Glutamatergic neuron (in vitro differentiated cells): ENCODE measurements at regions not wholly inside any gene's neighbourhood (a gene's known extent, or its start where the extent isn't known, plus 50 kb on each side); places are given as distances from the start of the nearest gene placed in this dataset.

Source experiments
- DNase-seq: peaks from one replicate; pipeline ENCODE4 v3.0.0; 2022
- H3K27ac Mint-ChIP-seq: one replicate; pipeline ENCODE4 v1.8.0; 2020; ENCODE audit warnings: mild to moderate bottlenecking, mixed read lengths, inconsistent platforms; ENCODE audit not compliant: unreplicated experiment
- H3K27me3 Mint-ChIP-seq: one replicate; pipeline ENCODE4 v1.8.0; 2020; ENCODE audit warnings: mild to moderate bottlenecking, moderate library complexity, mixed read lengths, inconsistent platforms; ENCODE audit not compliant: unreplicated experiment
- H3K36me3 Mint-ChIP-seq: one replicate; pipeline ENCODE4 v1.8.0; 2020; ENCODE audit warnings: mild to moderate bottlenecking, mixed read lengths, inconsistent platforms; ENCODE audit not compliant: unreplicated experiment
- H3K4me1 Mint-ChIP-seq: one replicate; pipeline ENCODE4 v1.8.0; 2020; ENCODE audit warnings: mild to moderate bottlenecking, low read depth, mixed read lengths, inconsistent platforms; ENCODE audit not compliant: unreplicated experiment
- H3K4me3 Mint-ChIP-seq: one replicate; pipeline ENCODE4 v1.8.0; 2020; ENCODE audit warnings: mild to moderate bottlenecking, mixed read lengths, inconsistent platforms; ENCODE audit not compliant: unreplicated experiment
- H3K9me3 Mint-ChIP-seq: one replicate; pipeline ENCODE4 v1.8.0; 2020; ENCODE audit warnings: mild to moderate bottlenecking, moderate library complexity, mixed read lengths, inconsistent platforms; ENCODE audit not compliant: unreplicated experiment
- TF ChIP-seq, protein P1 (sequence below): fragments of 200-600 bp; sonication (generic); IDR thresholded peaks from one replicate; pipeline ENCODE4 v1.5.0; 2021; ENCODE audit not compliant: partially characterized antibody, unreplicated experiment

DNA sequence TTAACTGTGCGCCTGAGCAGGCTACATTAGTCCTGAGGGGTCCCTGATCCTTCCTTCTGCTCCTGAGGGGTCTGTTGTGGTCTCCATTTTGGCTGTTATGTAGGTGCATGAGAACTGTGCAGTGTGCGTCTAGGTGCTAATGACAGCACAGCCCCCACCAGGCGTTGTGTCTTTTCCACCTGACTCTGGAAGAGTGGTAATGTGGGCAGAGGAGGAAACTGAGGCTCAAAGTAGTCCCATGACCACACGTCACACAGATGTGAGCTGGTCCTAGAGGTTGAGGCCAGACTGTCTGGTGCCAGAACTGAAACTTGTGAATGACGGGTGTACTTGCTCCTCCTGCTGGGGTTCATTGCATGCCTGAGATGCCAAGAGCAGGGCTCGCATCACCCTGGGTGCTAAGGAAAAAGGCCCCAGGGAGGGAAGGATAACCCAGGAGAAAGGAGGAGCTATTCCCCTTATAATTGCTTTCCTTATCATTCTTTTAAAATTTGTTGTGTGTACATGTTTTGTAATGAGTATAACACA, 111.8 kb downstream of the SLC25A47 start:
- no peak for DNase-seq
- H3K4me1 Mint-ChIP-seq: peaks cover 36% of the 10 kb centered on the region

DNA sequence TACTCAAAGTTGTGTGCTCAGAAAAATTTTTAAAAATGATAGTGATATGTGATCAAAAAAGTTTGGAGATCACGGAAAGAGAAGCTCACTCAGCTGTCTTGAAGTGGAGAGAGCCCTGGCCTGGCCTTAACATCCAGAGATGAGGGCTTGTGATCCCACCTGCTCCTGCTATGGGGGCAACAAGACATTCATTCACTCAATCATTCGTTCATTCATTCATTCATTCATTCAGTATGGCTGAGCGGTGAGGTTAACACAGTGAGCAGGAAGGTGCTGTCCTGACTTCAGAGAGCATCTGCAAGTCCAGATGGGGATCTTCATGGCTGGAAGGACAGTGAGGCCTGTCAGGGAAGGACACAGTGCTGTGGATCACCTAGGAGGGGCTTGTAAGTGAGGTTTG, 112.3 kb downstream of the SLC25A47 start:
- no peak for DNase-seq
- Mint-ChIP-seq H3K9me3 (peaks cover 2% of the 10 kb centered on the region), H3K4me3 (no peak overlapping the region), H3K27me3 (no peaks in the 10 kb centered on the region), H3K36me3 (no peaks in the 10 kb centered on the region), H3K4me1 (peaks cover 41% of the 10 kb centered on the region), H3K27ac (no peak overlapping the region)
- TF ChIP-seq, protein P1, sequence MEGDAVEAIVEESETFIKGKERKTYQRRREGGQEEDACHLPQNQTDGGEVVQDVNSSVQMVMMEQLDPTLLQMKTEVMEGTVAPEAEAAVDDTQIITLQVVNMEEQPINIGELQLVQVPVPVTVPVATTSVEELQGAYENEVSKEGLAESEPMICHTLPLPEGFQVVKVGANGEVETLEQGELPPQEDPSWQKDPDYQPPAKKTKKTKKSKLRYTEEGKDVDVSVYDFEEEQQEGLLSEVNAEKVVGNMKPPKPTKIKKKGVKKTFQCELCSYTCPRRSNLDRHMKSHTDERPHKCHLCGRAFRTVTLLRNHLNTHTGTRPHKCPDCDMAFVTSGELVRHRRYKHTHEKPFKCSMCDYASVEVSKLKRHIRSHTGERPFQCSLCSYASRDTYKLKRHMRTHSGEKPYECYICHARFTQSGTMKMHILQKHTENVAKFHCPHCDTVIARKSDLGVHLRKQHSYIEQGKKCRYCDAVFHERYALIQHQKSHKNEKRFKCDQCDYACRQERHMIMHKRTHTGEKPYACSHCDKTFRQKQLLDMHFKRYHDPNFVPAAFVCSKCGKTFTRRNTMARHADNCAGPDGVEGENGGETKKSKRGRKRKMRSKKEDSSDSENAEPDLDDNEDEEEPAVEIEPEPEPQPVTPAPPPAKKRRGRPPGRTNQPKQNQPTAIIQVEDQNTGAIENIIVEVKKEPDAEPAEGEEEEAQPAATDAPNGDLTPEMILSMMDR: no peak

More for the DNA sequence above, 111.8 kb downstream of the SLC25A47 start:
- Mint-ChIP-seq H3K27me3 (no peaks in the 10 kb centered on the region), H3K4me3 (no peak overlapping the region), H3K27ac (no peak overlapping the region), H3K36me3 (peaks cover 4% of the 10 kb centered on the region), H3K9me3 (peaks cover 2% of the 10 kb centered on the region)
- TF ChIP-seq, protein P1: no peak

DNA sequence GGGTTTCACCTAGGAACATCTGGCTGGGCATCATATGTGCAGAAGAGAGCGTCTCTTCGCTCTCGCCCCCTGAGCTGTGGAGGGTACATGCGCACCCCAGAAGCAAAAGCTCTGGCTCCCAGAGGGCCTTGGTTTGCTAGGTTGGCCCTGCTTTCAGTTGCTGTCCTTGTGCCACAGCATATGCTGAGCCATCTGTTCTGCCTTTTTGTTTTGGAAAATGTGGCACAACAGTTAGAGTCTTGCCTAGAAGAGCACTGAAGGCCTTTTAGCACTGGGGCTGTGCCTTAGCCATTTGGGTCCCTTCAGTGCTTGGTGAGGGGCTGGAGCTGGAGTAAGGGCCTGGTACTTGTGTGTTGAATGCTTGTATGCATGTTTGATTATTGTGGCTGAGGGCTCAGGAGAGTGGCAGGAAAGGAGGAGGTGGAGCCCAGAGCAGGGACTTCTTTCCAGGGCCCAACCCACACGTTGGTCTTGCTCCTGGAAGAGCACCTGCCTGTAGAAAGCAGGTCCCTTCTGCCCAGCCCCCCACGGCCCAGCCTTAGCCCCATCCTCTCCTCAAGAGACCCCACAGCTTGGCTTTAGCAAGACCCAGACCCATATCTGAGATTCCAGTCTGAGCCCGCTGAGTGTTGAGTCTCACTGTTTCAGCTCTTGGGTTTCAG, 113.7 kb downstream of the SLC25A47 start:
- Mint-ChIP-seq H3K9me3 (peaks cover 2% of the 10 kb centered on the region), H3K36me3 (no peaks in the 10 kb centered on the region), H3K27ac (peak overlapping the region; percentile 93), H3K27me3 (no peaks in the 10 kb centered on the region), H3K4me3 (peak overlapping the region; percentile 53), H3K4me1 (peaks cover 48% of the 10 kb centered on the region)
- TF ChIP-seq, protein P1: no peak
- DNase-seq: no peak

DNA sequence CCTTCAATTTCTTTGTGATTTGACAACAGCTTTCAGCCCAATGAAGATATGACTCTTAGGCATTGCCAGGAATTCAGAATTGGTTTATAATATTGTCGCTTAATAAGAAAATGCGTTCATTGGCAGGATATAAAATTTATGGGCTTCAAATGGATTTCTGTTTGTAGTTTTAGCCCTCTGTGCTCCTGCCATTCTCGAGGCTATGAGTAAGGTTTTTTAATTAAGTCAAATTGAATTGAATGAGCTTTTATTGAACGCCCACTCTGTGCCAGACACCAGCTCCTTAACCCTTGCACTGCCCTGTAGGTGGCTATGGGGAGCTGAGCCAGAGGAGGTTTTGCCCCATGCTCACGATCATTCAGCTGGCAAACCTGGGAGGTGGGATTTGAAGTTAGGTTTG, 115.1 kb downstream of the SLC25A47 start:
- no peak for DNase-seq

More for the DNA sequence above, 115.1 kb downstream of the SLC25A47 start:
- H3K4me1 Mint-ChIP-seq: peaks cover 54% of the 10 kb centered on the region
- TF ChIP-seq, protein P1: no peak
- no peaks in the 10 kb centered on the region for H3K36me3 Mint-ChIP-seq
- H3K27me3 Mint-ChIP-seq: no peaks in the 10 kb centered on the region
- H3K4me3 Mint-ChIP-seq: no peak overlapping the region
- no peak overlapping the region for H3K27ac Mint-ChIP-seq
- H3K9me3 Mint-ChIP-seq: peaks cover 2% of the 10 kb centered on the region
